GM12878 (cell line): ENCODE measurements at regions not wholly inside any gene's neighbourhood (a gene's known extent, or its start where the extent isn't known, plus 50 kb on each side); places are given as distances from the start of the nearest gene placed in this dataset.

Experiments used
- ATF7 ChIP-seq: fragments of 450-650 bp; IDR thresholded peaks from 2 replicates; pipeline ENCODE4 v1.6.1; 2016; ENCODE audit warnings: low read depth, mild to moderate bottlenecking
- BCLAF1 ChIP-seq: fragments of 450-650 bp; IDR thresholded peaks from 2 replicates; pipeline ENCODE4 v1.6.1; 2017; ENCODE audit warnings: antibody characterized with exemption, mild to moderate bottlenecking, moderate library complexity
- BHLHE40 ChIP-seq, 2 experiments: fragments of 450-650 bp in 1 of 2; IDR thresholded peaks; 2 replicates each; pipeline ENCODE4 v1.6.1; 2011 to 2017; ENCODE audit warnings: low read depth in 2 of 2, borderline replicate concordance in 1 of 2, improper control_type of control experiment in 1 of 2, low read length in 1 of 2, mild to moderate bottlenecking in 1 of 2
- CREM ChIP-seq: IDR thresholded peaks from 2 replicates; pipeline ENCODE4 v1.6.1; 2014; ENCODE audit warnings: antibody characterized with exemption, low read depth
- E2F8 ChIP-seq: fragments of 450-650 bp; IDR thresholded peaks from 2 replicates; pipeline ENCODE4 v1.6.1; 2018; ENCODE audit warnings: mild to moderate bottlenecking, low read depth, moderate library complexity; ENCODE audit not compliant: partially characterized antibody
- FOS ChIP-seq: IDR thresholded peaks from 3 replicates; pipeline ENCODE4 v1.6.1; 2011; ENCODE audit warnings: borderline replicate concordance; ENCODE audit not compliant: insufficient read length; ENCODE audit errors: extremely low read depth
- MEF2A ChIP-seq: IDR thresholded peaks from 2 replicates; pipeline ENCODE4 v1.6.1; 2011; ENCODE audit warnings: low read depth, mild to moderate bottlenecking, low read length, moderate library complexity; ENCODE audit not compliant: insufficient read depth
- POU2F2 ChIP-seq: IDR thresholded peaks from 3 replicates; pipeline ENCODE4 v1.6.1; 2011; ENCODE audit warnings: low read depth, mild to moderate bottlenecking, low read length, borderline replicate concordance
- SP1 ChIP-seq: IDR thresholded peaks from one replicate; pipeline ENCODE4 v1.6.1; 2011; ENCODE audit warnings: low read depth, low read length
- ZBTB40 ChIP-seq: fragments of 450-650 bp; IDR thresholded peaks from 2 replicates; pipeline ENCODE4 v1.6.1; 2016; ENCODE audit warnings: mild to moderate bottlenecking, moderate library complexity, borderline replicate concordance

GRCh38 chr15:96171853-96172296 lies 158.6 kb upstream of the NR2F2 start (continued):
- TF ChIP-seq BCLAF1 (no peak), CREM (no peak), POU2F2 (no peak), MEF2A (no peak), SP1 (no peak), ZBTB40 (no peak), ATF7 (no peak), BHLHE40 (IDR thresholded peaks at IDR 0.05; ENCODE audit: borderline replicate concordance in 1 of 2, low read depth in 2 of 2, low read length in 1 of 2) (no peak), FOS (no peak), E2F8 (no peak)
- TF ChIP-seq, all 136 proteins: peak for 0
